ENCODE measurements at regions not wholly inside any gene's neighbourhood (a gene's known extent, or its start where the extent isn't known, plus 50 kb on each side); places are given as distances from the start of the nearest gene placed in this dataset.
"Not testable (repeated sequence)": the region's sequence is repeated elsewhere in the genome, so short reads cannot be mapped to it uniquely, and the experiment has no call there.

DNA sequence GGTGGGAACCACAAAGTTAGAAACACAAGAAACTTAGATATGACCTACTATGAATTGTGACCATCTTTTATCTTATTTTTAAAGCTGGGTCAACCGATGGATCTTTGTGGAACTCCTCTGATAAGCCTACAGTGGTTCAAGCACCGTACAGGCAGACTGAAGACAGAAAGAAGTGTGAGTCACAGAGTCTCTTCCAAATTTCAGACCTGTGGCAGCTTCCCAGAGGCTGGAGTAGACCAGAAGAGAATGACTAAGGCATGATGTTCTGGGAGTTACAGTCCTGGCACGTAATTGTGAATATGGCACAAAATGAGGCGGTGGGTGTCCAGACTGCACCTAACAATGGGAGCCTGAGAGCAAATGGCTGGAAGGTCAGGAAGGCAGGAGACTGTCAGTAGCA is 70.0 kb downstream of the LMO4 start:
- DNase-seq: no peak

DNA sequence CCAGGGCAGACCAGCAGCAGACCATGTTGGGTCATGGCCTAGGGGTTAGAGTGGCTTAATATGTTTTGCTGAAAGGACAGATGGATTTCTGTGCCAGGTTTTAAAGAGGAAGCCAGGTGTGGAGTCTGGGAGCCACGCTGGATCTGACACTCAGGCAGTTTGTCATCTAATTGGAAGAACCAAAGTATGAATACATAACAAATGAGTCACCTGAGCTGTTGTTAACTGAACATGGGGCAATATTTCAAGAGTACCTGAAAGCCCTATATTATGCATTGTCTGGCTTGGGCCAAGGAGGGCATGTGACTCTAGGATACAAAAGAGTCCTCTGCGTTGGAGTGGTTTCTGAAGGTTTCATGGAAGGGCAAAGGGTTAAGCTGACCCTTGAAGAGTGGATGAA is 70.6 kb downstream of the LMO4 start:
- no peak for DNase-seq

DNA sequence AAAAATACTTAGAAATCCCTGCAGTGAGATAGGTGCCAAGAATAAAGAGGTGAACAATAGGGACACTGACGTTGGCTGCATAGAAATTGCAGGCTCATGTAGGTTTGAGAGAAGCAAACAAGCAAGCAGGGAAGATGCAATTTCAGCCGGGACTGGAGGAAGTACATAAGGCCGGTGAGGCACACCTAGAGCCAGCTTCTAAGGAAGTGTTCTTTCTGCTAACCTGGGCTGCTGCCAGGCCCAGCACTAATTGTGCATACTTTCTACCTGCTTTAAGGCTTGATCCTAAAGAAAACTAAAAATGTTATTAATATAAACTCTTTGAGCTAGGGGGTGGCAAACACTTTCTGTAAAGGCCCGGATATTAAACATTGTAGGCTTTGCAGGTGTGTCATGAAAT is 71.0 kb downstream of the LMO4 start:
- no peak for DNase-seq

DNA sequence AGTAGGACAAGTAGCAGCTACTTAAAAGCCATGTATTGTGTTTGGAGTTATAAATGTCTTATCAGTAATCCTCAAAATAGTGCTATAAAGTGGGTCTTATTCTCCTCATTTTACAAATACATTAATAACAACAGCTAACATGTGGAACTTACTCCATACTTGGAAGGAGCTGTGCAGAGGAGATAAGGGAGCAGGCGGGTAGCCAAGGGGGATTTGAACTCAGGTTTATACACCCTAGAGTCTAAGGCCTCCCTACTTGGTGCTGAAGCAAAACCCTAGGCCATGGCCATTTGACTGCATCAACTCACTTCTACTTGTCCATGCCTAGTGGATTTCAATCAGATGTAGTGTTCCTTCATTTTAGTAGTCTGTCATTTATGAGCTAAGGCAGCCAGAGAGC is 72.1 kb downstream of the LMO4 start:
- DNase-seq: no peak

DNA sequence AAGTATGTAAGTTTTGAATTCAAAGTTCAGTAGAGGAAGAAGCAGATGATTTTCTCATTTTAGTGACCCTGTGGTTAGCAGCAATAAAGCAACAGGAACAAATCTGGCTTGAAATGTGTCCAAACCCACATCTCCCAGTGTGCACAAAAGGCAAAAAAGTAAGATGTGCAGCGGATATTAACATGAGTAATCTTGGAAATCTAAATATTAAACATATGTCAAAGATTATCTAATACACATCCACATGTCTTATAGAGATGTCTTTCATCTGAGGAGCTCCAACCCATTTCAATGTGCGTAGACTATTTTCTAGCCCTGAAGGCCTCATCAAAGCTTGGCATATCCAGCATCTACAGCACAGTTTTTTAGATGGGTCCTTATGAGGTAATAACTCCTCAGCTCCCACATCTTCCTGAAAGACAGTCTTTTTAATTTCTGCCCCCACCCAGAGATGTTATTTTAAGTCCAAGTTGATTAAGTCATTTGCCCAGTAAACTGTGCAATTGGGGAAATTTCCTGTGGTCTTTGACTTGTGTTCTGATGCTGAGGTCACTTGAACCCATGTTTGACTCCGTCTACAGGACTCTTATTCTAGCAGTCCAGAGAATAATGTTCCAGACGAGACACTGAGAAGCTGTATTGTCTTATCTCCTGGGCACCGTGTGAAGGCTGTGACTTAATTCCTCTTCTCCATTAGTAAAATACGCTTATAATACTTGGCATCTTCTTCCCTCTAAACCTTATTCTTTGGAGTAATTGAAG is 73.7 kb downstream of the LMO4 start:
- DNase-seq: no peak

DNA sequence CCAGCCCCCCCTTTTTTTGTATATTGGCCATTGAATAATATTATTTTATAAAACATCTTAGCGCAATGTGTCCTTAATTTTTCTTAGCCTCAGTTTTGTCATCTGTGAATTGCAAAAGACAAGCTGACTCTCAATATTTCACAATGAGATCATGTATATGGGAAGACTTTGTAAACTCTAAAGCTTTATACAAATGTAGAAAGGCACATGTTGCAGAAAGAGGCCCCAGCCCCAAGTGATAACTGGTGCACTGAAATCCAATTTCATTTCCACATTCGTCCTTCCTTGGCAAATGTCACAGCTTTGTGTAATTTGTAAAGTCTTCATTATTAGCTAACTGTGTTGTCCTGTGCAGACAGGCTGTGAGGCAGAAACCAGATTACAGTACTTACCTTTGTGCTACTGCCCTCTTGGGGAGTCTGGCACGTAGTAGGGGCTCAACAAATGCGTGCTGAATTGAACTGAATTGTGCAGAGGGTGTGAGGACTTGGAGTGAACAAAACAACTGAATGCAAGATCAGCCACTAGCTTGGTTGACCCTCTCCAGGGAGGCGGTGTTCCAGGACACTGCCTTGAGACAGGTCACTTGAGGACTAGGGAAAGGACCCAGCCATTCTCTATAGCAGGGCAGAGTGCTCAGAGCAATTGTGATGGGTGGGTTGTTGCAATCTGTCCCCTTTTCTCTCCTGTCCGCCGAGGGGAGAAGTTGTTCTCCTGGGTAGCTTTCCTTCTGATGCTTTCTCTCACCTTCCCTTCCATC is 74.6 kb downstream of the LMO4 start:
- no peak for DNase-seq

DNA sequence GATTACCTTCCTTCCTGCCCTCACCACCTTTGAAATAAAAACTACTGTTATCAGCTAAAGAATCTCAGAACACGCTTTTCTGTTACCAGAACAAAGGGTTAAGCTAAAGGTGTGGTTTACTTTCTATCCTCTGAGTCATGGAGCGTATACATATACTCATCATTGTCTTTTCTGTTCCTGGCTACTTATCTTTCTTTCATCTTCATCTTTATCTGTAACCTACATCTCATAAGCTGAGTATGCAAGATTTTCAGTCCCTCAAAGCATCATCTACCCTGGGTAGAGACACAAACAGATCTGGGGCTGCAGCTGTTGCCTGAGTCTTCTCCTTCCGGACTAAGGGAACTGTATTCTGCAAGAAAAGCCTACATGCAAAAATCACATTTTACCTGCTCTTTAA is 75.6 kb downstream of the LMO4 start:
- no peak for DNase-seq

DNA sequence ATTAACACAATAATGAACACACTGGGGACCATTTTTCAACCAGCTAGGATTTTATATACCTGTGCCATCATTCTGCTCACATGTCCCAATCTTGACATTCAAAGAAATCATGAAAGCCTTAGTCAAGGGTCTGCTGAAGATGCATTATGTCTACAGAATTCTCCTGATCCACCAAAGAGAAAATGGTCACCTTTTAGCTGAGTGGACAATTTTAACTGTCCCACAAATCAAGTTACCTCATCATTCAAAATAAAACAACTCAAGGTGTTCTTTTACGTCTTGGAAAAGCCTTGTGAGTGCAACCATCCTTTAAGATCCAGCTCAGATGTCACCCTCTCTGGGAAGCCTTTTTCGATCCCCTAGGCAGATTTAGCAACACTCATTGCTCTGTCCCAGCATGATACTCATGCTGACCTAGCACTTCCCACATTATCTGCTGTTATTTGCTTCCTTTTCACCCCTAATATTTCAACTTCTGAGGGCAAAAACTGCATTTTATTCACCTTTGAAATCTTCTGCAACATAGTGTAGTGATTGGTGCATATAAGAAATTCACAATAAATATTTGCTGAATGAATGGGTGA is 80.1 kb downstream of the LMO4 start:
- no peak for DNase-seq

DNA sequence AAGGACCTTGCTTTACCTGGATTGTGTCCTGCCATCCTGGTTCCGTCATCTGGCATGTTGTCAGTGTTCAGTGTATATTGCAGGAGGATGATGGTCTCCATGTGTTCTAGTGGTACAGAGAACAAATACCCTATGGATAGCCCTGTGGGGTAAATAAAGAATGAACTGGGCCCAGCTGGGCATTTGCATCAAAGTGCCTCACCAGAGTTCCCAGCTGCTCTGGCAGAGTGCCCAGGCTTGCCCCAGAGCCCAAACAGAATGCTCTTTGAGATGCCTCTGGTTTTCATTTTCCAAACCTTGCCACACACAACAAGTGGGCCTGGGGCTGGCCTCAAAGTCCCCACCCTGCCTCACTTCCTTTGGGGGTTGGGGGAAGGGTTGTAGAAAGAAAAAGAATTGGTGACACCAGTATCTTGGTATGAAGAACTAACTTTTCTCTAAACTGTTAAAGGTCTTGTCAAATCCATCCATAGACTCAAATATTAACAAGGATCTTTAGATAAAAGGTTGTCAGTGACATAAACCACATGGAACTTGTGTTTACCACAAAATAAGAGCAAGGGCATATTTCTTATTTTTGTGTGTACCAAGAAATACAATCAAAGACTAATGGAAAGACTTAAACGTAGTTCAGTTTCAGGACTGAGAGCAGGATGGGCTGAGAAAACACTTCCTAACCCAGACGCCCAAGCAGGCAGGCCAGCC is 82.2 kb downstream of the LMO4 start:
- DNase-seq: peak in 50 of 51 donors; percentile 13 to 96 (median 78)

DNA sequence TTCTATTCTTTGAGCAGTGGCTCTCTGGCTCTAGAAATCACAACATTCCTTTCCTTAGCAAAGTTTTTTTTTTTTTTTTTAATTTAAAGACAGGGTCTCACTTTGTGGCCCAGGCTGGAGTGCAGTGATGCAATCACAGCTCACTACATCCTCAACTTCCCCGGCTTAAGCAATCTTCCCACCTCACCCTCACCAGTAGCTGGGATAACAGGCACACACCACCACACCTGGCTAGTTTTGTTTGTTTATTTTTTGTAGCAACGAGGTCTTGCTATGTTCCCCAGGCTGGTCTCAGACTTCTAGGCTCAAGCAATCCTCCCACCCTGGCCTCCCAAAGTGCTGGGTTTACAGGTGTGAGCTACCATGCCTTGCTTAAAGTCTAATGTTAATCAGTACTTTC is 85.2 kb downstream of the LMO4 start:
- DNase-seq: not testable (repeated sequence)

DNA sequence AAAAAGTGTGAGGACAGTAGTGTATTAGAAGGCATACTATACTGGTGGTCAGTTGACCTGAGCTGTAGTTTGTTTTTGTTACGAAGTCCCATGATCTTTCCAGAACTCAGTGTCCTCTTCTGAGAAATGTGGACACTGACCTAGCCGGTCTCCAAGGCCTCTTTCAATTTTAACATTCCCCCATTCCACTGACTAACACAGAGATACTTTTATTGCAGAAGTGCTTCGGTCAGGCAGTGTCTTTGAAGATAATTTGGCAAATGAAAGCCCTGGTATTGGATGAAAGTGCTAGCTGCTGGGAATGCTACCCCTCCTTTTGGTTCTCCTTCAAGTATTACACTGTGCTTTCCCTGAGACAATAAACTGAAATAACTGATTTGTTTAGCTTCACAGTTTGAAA is 89.4 kb downstream of the LMO4 start:
- DNase-seq: peak in 2 of 51 donors; percentile 5 to 6

DNA sequence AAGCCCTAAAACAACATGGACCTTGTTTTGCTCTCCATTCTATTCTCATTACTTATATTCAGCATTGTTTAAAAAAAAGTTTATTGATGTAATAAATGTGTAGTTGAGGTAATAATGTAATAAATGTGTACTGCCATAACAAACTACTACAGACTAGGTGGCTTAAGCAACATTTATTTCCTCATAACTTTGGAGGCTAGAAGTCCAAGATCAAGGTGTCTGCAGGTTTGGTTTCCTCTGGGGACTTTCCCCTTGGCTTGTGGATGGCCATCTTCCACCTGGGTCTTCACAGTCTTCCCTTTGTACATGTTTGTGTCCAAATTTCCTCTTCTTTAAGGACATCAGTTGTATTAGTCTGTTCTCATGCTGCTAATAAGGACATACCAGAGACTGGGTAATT is 93.1 kb downstream of the LMO4 start:
- DNase-seq: no peak

DNA sequence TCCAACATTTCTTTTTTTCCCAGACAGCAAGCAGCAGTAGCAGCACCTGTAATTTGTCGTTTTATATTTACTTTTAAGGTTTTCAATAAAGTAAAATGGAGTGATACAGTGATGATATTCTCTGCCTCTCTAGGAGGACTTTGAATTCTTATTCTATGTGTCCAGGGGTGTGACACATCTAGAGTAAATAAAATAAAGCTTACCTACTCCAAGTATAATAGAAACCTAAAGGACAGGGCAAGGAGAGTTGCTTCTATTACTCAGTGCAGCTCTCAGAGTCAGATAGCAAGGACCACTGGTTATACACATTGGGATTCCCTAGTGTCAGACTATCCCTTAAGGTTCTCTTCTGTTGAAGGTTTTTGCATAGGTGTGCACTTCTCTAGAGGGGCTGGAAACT is 95.9 kb downstream of the LMO4 start:
- no peak for DNase-seq

DNA sequence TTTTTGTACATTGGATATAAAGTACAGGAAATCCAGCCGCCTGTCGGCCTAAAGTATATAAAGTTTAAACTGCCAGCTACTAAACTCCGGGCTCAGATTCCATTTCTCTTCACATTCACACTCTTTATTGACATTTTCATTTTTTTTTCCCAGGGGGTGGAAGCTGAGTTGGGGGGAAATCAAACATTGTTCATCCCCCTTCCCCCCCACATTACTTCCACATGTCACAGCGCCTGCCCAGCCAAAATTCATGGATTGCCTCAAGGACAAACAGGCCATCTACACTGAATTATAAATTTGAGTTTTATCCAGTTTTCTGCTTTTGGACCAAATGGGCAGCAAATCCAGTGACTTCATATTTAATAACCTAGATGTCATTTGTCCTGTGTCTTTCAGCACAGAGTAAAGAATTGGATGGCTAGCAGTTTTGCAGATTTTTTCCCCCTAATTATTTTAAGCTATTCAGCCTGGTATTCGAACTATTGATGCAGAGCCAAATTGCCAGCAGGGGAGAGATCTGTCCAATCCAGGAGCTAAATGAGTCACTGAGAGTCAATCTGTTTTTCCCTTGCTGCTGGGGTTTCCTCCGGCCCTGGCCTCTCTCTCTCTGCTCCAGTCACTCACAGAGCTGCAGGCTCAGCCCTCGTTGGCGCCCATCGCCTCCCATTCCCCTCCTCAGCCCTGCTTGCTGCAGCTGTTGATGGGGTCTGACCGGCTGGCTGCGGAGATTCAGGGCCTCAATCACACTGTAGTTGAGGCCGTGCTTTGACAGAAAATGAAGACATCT is 98.0 kb downstream of the LMO4 start:
- peak in 14 of 51 donors; percentile 2 to 23 (median 7) for DNase-seq

DNA sequence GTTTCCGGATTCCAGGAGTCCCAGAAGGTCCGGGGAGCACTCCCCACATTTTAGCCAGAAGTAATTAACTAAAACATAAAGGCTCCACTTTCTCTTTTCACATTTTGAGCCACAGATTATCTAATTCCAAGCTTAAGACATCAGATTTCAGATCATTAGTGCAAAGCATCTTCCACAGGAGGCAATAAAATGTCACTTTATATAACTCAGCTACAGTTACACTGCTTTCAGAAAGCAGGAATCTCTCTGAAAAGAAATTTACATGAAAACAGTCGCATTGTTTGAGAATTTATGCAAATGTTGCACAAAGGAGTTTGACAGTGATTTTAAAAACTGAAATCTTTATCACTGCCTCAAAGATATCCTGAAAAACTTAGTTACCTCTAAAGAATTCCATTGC is 99.7 kb downstream of the LMO4 start:
- no peak for DNase-seq

DNA sequence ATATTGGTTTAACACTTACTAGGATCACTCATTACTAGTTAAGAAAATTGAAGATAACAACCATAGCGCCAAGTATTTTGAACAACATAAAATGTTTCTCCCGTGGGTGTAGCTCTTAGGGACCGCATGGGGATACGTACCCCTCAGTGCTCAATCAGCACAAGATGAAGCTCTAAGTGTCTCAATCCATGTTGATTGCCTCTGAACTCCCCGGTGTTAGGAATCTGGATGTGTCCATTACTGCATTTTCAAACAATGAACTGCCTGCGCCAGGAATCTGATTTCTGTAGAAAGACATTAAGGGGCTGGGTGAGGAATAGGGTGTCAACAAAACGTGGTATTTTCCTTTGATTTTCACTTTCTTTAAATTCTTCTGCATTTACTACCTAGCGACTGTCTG is 100.2 kb downstream of the LMO4 start:
- no peak for DNase-seq

DNA sequence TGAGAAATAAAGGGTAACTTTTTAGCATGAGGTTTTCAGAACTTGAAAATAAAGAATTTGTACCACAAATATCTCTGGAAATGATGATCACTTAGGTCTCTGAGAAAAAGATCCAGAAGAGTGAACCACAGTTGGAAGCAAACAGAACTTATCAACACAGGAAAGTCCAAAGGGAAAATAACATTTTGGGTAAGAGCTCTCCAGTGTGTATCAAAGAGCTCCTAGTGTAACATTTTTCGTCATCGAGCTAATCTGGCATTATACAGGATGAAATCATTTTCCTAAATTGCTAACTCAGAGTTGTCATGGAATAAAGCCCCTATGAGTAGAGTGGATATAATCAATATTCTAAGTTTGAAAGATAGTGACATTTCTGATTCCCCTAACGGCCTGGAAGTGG is 104.0 kb downstream of the LMO4 start:
- DNase-seq: no peak

DNA sequence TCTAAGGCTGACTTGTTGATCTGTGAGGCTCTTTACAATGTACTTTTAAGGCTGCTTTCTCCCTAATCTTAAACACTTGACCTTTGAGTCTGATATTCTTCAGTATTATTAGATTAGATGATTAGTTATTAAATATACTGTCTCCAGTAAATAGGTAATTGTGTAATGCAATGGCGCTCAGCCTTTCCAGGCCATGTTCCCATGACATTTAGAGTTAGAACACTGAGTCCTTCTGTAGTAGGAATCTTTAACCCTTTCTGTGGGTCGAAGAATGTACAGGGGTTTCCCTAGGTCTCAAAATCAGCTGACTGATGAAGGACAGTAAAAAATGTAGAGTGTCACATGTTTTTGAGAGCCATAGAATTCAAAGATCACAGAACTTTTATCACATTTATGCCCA is 104.4 kb downstream of the LMO4 start:
- not testable (repeated sequence) for DNase-seq

DNA sequence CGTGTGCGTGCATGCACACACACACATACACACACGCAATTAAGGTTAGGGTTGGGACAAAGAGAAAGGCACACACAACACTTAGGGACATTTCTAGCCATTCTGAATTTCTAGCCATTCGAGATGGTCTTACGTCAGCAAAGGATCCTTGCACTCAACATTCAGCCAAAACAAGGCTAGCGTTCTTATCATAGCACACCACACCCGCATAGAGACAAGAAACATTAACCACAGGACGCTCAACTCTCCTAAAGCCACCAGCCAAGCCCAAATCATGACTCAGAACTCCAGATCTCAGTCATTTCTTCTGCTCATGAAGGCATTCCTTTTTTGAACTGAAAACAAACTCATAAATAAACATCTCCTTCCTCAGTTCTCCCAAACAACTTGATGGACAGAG is 106.8 kb downstream of the LMO4 start:
- no peak for DNase-seq

DNA sequence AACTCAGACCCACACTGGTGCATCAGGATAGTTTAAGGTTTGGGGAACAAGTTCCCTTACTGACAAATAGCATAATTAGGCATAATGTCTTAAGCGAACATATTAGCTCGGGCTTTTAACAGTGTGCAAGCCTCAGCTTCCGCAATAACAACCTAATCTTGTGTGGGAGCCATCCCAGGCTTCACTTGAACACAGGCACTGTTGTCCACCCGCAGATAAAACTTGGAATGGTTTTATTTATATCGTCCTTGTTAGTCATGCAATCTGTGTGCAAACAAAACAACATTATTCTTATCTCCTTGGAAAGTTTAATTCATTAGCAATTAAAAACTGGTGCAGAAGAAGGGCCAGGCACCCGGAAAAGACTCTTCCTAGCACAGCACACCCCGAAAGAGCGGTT is 107.4 kb downstream of the LMO4 start:
- peak in 1 of 51 donors; percentile 4 for DNase-seq

DNA sequence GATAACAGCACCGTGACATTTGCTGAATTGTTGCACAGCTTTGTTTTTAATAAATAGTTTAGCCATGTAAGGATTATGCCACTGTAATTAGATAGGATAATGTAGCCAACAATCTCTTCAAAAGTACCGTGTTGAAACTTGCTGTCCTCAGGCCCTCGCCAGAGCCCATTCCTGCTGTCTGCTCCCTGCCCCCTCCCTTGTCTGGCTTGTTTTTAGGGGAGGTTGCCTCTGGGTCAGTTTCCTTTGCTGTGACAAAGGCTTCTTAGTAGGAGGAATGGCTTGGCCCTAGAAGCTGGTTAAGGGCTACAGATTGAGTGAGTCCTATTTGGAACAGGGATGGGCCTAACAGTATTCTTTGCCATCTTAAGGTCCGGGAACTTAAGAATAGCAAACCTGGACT is 107.9 kb downstream of the LMO4 start:
- peak in 1 of 51 donors; percentile 0 for DNase-seq
